Esophagus squamous epithelium (tissue), 5 donors: ENCODE measurements at regions not wholly inside any gene's neighbourhood (a gene's known extent, or its start where the extent isn't known, plus 50 kb on each side); places are given as distances from the start of the nearest gene placed in this dataset.

Experiments used
- DNase-seq: peaks from one replicate; lab custom pipeline; 2025; lab: John Stamatoyannopoulos, UW
- H3K27ac ChIP-seq, 4 donors: fragments of 200-600 bp; sonication (generic); one replicate each; pipeline ENCODE4 v1.5.1; 2016 to 2019; ENCODE audit warnings: mild to moderate bottlenecking in 1 of 4
- H3K27me3 ChIP-seq, 4 donors: fragments of 200-600 bp; sonication (generic); 1 replicate in 3 of 4; 2 replicates in 1 of 4; pipeline versions ENCODE4 v1.5.1 to v1.6.0; 2017 to 2021; ENCODE audit warnings: antibody characterized with exemption in 1 of 4
- H3K36me3 ChIP-seq, 3 donors: fragments of 200-600 bp; sonication (generic); one replicate each; pipeline ENCODE4 v1.5.1; 2016 to 2019
- H3K4me1 ChIP-seq, 3 donors: fragments of 200-600 bp; sonication (generic); one replicate each; pipeline ENCODE4 v1.5.1; 2017 to 2019
- H3K4me3 ChIP-seq, 4 donors: fragments of 200-600 bp; sonication (generic); 1 replicate in 3 of 4; 2 replicates in 1 of 4; pipeline ENCODE4 v1.5.1; 2016 to 2019; ENCODE audit warnings: mild to moderate bottlenecking in 2 of 4, moderate library complexity in 1 of 4
- H3K9me3 ChIP-seq, 3 donors: fragments of 200-600 bp; sonication (generic); one replicate each; pipeline ENCODE4 v1.5.1; 2016 to 2019
- CTCF ChIP-seq, 6 experiments: fragments of 450-650 bp in 4 of 6; fragments of 200-600 bp in 2 of 6; sonication (generic) in 2 of 6; IDR thresholded peaks; one replicate each; pipeline ENCODE4 v1.5.1; 2016 to 2019; ENCODE audit warnings: antibody characterized with exemption in 6 of 6, mild to moderate bottlenecking in 4 of 6, moderate library complexity in 4 of 6
- POLR2A ChIP-seq, 4 donors: fragments of 450-650 bp; IDR thresholded peaks; one replicate each; pipeline ENCODE4 v1.6.1; 2017; ENCODE audit warnings: antibody characterized with exemption in 4 of 4, mild to moderate bottlenecking in 4 of 4, moderate library complexity in 3 of 4
- WGBS, 2 donors: methylation state at CpG; one replicate each; pipeline ENCODE4 v1.1.5; 2018; 5-methylcytosine and 5-hydroxymethylcytosine counted together
- intact Hi-C: fragments of 100-400 bp; cut with DNase I; formaldehyde crosslinking; loops from one replicate; pipeline ENCODE4 v1.15.0; 2022
- donor health status: DM: yes; HTN: yes; CAD: no.

GRCh38 chr6:45803071-45803470 lies 212.6 kb downstream of the CLIC5 start:
- peaks cover 0 to 8% (median 0%) of the 10 kb centered on the region in 3 donors for H3K9me3 ChIP-seq
- H3K27me3 ChIP-seq: no peaks in the 10 kb centered on the region
- no peak for DNase-seq
- H3K27ac ChIP-seq: no peak overlapping the region
- no peaks in the 10 kb centered on the region for H3K36me3 ChIP-seq
- no peak for TF ChIP-seq CTCF (IDR thresholded peaks at IDR 0.05)
- no peak for TF ChIP-seq POLR2A (IDR thresholded peaks at IDR 0.05)
- no peaks in the 10 kb centered on the region for H3K4me1 ChIP-seq
- H3K4me3 ChIP-seq: no peak overlapping the region
- intact Hi-C loops: no loop called here
- 65 to 84% methylated on average over 4 of the region's 4 CpGs for WGBS, 2 donors

- WGBS, 2 donors: 44 to 64% methylated on average over 10 of the region's 10 CpGs
- no peak for DNase-seq
These were observed 214.0 kb downstream of the CLIC5 start for GRCh38 chr6:45801471-45802289.

GRCh38 chr6:45800911-45801310 lies 214.7 kb downstream of the CLIC5 start:
- no peak overlapping the region for H3K27ac ChIP-seq
- no peaks in the 10 kb centered on the region for H3K27me3 ChIP-seq
- TF ChIP-seq CTCF (IDR thresholded peaks at IDR 0.05) (no peak), POLR2A (IDR thresholded peaks at IDR 0.05) (no peak)
- intact Hi-C loops: no loop called here
- DNase-seq: no peak
- H3K4me1 ChIP-seq: no peaks in the 10 kb centered on the region
- H3K4me3 ChIP-seq: no peak overlapping the region
- peaks cover 0 to 7% (median 0%) of the 10 kb centered on the region in 3 donors for H3K9me3 ChIP-seq
- 31 to 62% methylated on average over 5 of the region's 5 CpGs for WGBS, 2 donors
- no peaks in the 10 kb centered on the region for H3K36me3 ChIP-seq

More at GRCh38 chr6:45801471-45802289, 214.0 kb downstream of the CLIC5 start:
- Histone ChIP-seq H3K4me3 (no peak overlapping the region), H3K9me3 (peaks cover 0 to 8% (median 0%) of the 10 kb centered on the region in 3 donors), H3K27me3 (no peaks in the 10 kb centered on the region), H3K4me1 (no peaks in the 10 kb centered on the region), H3K27ac (no peak overlapping the region), H3K36me3 (no peaks in the 10 kb centered on the region)
- TF ChIP-seq POLR2A (IDR thresholded peaks at IDR 0.05): no peak
- TF ChIP-seq CTCF (IDR thresholded peaks at IDR 0.05): no peak
- intact Hi-C loops: no loop called here

- Histone ChIP-seq H3K4me1 (no peaks in the 10 kb centered on the region), H3K4me3 (no peak overlapping the region), H3K36me3 (no peaks in the 10 kb centered on the region), H3K9me3 (no peaks in the 10 kb centered on the region), H3K27ac (no peak overlapping the region), H3K27me3 (peaks cover 0 to 3% (median 0%) of the 10 kb centered on the region in 4 donors)
- DNase-seq: no peak
- intact Hi-C loops: no loop called here
- TF ChIP-seq POLR2A (IDR thresholded peaks at IDR 0.05): no peak
- TF ChIP-seq CTCF (IDR thresholded peaks at IDR 0.05): no peak
- 51 to 54% methylated on average over 3 of the region's 3 CpGs for WGBS, 2 donors
These were observed 220.0 kb downstream of the CLIC5 start for GRCh38 chr6:45795678-45796077.

GRCh38 chr6:45794465-45794864 lies 221.2 kb downstream of the CLIC5 start:
- Histone ChIP-seq H3K4me3 (no peak overlapping the region), H3K9me3 (no peaks in the 10 kb centered on the region), H3K27me3 (peaks cover 0 to 3% (median 0%) of the 10 kb centered on the region in 4 donors), H3K4me1 (no peaks in the 10 kb centered on the region), H3K36me3 (no peaks in the 10 kb centered on the region), H3K27ac (no peak overlapping the region)
- 89 to 90% methylated on average over 3 of the region's 3 CpGs for WGBS, 2 donors
- intact Hi-C loops: no loop called here
- DNase-seq: no peak
- TF ChIP-seq POLR2A (IDR thresholded peaks at IDR 0.05): no peak
- TF ChIP-seq CTCF (IDR thresholded peaks at IDR 0.05): no peak
